DMS153 treated with DMSO at 0.1 percent for 48 hours (cell line): ENCODE measurements at regions not wholly inside any gene's neighbourhood (a gene's known extent, or its start where the extent isn't known, plus 50 kb on each side); places are given as distances from the start of the nearest gene placed in this dataset.
A peak's percentile ranks its signal among the peaks of the same experiment; 100 is the strongest.

Experiments
- DNase-seq: peaks from one replicate; lab custom pipeline; 2025; ENCODE audit not compliant: unreplicated experiment; lab: John Stamatoyannopoulos, UW

GRCh38 chr9:20200581-20200980 is 411.7 kb upstream of the SLC24A2 start:
- no peak for DNase-seq

GRCh38 chr9:20199111-20199510 is 410.3 kb upstream of the SLC24A2 start:
- no peak for DNase-seq

- no peak for DNase-seq
These were observed 409.3 kb upstream of the SLC24A2 start for GRCh38 chr9:20197976-20198685.

DNA sequence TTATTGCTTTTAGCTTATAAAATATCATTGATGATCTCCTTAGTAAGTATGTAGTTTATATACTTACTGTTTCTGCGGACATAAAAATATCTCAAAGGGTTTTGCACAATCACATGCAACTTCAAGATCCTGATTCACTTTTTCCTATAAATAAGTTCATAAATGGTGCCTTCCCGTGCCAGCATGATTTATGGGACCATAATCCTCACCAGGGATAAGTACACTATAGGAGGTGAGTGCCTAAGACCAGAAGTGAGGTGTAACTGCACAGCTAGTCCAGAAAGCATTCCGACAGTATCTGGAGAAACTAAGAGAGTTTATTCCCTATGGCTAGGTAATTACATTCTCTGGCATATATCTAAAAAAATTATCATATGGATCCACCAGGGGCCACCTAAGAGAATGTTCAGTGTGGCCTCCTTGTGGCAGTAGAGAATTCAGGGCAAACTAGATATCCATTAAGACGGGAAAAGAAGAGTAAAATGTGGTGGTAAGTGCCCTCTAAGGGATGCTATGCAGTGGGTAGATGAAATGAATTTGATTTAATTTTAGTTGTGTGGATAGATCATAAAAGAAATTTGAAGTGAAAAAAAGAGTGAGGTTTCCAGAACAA is 402.5 kb upstream of the SLC24A2 start:
- DNase-seq, result no peak

DNA sequence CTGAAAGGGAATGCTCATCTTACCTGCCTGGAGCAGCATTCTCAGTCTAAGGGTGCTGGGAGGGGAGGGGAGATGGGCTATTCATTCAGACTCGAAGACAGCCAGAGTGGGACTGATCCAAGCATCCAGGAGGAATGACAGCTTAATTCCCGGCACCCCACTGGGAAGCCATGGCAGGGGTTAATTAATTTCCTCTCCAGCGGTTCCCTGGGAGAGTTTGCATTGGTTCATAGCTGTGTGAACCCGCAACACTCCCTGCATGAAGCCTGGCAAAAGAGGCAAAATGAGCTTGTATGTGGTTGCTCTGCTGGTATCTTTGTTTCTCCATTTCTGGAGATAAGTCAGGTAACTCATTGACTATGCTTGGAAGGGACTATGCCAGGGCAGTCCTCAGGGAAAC is 401.0 kb upstream of the SLC24A2 start:
- DNase-seq, result no peak

- no peak for DNase-seq
These were observed 400.0 kb upstream of the SLC24A2 start for GRCh38 chr9:20188616-20189369.

- DNase-seq, result no peak
These were observed 398.5 kb upstream of the SLC24A2 start for GRCh38 chr9:20187318-20187717.

- no peak for DNase-seq
These were observed 398.0 kb upstream of the SLC24A2 start for GRCh38 chr9:20186823-20187222.

- DNase-seq, result no peak
These were observed 397.4 kb upstream of the SLC24A2 start for GRCh38 chr9:20186231-20186630.

GRCh38 chr9:20184541-20184940 is 395.7 kb upstream of the SLC24A2 start:
- DNase-seq, result no peak

DNA sequence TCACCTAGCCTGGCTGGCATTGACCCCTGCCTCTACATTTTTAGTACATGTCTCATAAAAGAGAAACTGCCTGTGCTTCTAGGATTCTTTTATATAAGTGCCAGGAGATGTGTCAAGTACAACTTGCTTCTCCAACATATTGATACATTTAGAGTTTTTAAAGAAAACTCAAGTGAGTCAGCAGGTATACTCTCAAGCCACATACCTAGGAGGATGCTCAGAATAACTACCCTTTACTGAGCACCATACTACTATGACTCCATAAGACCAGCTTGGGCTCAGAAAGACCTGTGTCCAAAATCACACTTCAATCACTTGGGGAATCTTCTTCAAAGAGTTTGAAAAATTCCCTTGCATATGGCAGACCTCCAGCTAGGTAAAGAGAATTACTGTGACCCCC is 389.8 kb upstream of the SLC24A2 start:
- no peak for DNase-seq

DNA sequence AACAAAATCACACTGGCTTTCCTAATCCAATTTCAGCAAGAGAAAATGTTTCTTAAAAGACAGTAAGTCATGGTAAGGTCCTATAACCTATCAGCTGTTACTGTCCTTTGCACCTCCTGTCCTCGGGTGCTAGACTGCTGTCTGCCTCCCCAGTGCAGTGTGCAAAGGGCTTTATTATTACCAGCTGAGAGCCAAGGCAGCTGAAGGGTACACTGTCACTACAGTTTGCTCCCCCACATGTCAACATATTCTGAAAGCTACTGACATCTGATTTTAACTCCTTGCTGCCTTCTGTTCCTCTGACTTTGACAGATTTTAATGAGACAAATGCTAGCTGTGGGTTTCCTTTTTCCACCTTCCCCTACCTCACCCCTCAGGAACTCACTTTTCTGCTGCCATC is 389.4 kb upstream of the SLC24A2 start:
- DNase-seq, result no peak

DNA sequence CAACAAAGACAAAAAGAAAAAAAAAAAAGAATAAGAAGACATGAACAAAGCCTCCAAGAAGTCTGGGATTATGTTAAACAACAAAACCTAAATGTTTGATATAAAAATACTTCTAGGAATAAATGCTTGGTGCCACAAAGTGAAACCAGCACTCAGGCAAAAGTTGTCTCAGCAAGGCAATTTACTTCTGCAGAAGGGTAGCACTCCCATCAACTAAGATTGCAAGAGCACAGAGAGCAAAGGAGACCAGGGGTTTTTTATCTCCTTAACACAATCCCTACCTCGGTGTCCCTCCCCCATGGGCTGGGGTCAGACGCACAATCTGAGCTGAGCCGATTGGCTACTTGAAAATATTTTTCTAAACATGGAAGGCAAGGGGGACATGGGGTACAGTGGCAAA is 381.3 kb upstream of the SLC24A2 start:
- no peak for DNase-seq

GRCh38 chr9:20152151-20152725 is 363.4 kb upstream of the SLC24A2 start:
- DNase-seq, result no peak

- no peak for DNase-seq
These were observed 359.6 kb upstream of the SLC24A2 start for GRCh38 chr9:20148416-20148815.

GRCh38 chr9:20144197-20144596 is 355.4 kb upstream of the SLC24A2 start:
- peak; percentile 63 for DNase-seq

GRCh38 chr9:20139763-20140290 is 351.0 kb upstream of the SLC24A2 start:
- peak; percentile 74 for DNase-seq

DNA sequence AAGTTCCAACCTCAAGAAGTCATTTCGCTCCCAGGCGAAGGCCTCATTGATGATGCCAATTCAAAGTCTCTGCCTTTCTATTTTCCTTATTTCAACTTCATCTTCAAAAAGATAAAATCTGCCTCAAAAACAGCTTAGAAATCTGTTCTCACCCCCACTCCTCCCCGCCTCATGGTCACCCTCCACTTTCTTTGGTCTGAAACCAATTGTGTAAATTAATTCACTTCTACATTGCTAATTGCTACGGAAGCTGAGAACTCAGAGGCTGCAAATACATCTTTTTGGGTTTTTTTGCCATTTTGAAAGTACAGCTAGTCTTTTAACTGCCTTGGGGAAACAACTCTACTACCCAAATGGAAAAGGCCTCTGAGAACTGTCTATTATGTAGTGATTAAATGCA is 350.0 kb upstream of the SLC24A2 start:
- DNase-seq, result no peak

DNA sequence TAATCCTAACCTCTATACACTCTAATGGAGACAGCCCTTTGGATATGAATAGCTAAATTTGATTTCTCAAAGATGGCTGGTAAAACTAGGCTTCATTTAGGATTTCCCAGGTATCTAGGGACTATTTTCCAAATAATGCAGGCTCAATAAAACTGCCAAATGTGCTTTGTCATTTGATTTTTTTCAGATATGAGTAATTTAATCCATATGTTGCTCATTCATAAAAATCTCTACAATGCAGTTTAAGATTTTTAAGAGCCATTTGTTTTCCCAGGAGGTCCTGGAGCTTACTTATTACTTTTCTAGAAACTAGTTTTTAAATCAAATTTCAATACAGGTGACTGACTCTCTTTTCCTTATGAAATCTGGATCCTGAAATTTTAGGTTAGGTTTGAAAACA is 349.3 kb upstream of the SLC24A2 start:
- no peak for DNase-seq

DNA sequence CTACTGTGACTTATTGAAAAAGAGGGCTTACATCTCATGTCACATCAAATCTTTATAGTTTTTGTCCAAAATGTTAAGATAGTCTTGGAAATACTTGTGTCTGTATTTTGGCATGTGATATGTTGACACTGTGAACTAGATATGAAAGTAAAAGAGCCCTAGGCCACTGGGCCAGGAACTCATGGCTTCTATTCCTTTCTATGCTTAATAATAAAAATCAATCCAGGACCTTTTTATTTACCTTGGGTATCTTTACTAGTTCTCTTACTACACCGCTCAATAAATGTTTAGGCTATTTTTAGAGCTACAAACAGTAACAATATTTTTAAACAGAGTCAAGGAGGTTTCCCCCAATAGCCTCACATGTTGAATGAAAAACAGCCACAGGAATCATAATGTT is 348.6 kb upstream of the SLC24A2 start:
- no peak for DNase-seq

GRCh38 chr9:20135119-20135697 is 346.4 kb upstream of the SLC24A2 start:
- DNase-seq, result no peak
